Kidney (tissue), 13 donors: ENCODE measurements at regions not wholly inside any gene's neighbourhood (a gene's known extent, or its start where the extent isn't known, plus 50 kb on each side); places are given as distances from the start of the nearest gene placed in this dataset.
"Not testable (repeated sequence)": the region's sequence is repeated elsewhere in the genome, so short reads cannot be mapped to it uniquely, and the experiment has no call there.

Source experiments
- DNase-seq, 5 donors: peaks; one replicate each; pipeline ENCODE4 v3.0.0-alpha.2; 2013 to 2020
- FAIRE-seq: peaks from 2 replicates; lab custom pipeline; 2012; peaks lifted over from hg19 to GRCh38; lab: Jason Lieb, UNC
- H3K27ac ChIP-seq, 2 donors: one replicate each; pipeline ENCODE4 v1.7.0; 2013; ENCODE audit warnings: low read depth in 2 of 2, low read length in 2 of 2, inconsistent platforms in 1 of 2
- H3K27me3 ChIP-seq: one replicate; pipeline ENCODE4 v1.7.1; 2013; ENCODE audit warnings: low read length, inconsistent platforms; ENCODE audit not compliant: control insufficient read depth, insufficient read depth
- H3K36me3 ChIP-seq, 3 donors: one replicate each; pipeline versions ENCODE4 v1.7.0 to v1.7.1; 2013; ENCODE audit warnings: low read length in 3 of 3, control low read depth in 1 of 3, inconsistent platforms in 1 of 3; ENCODE audit not compliant: insufficient read depth in 3 of 3, control insufficient read depth in 2 of 3
- H3K4me1 ChIP-seq, 3 donors: one replicate each; pipeline versions ENCODE4 v1.7.0 to v1.7.1; 2013; ENCODE audit warnings: low read length in 3 of 3, inconsistent platforms in 1 of 3, low read depth in 1 of 3; ENCODE audit not compliant: control insufficient read depth in 2 of 3, insufficient read depth in 2 of 3
- H3K4me3 ChIP-seq, 3 donors: one replicate each; pipeline versions ENCODE4 v1.7.0 to v1.8.1; 2013; ENCODE audit warnings: low read length in 3 of 3, control low read depth in 1 of 3, inconsistent platforms in 1 of 3
- H3K9ac ChIP-seq, 3 donors: one replicate each; pipeline versions ENCODE4 v1.7.0 to v1.7.1; 2013; ENCODE audit warnings: low read length in 3 of 3, control low read depth in 1 of 3, inconsistent platforms in 1 of 3
- H3K9me3 ChIP-seq, 3 donors: one replicate each; pipeline versions ENCODE4 v1.7.0 to v1.7.1; 2013; ENCODE audit warnings: low read length in 3 of 3, control low read depth in 1 of 3, inconsistent platforms in 1 of 3; ENCODE audit not compliant: control insufficient read depth in 2 of 3, insufficient read depth in 1 of 3
- intact Hi-C: fragments of 100-400 bp; cut with DNase I; formaldehyde crosslinking; loops from one replicate; pipeline ENCODE4 v1.11.1; 2022
- TF ChIP-seq, protein P1 (sequence below): IDR thresholded peaks from 3 replicates; pipeline ENCODE4 v1.5.1; 2012; ENCODE audit warnings: mild to moderate bottlenecking, moderate library complexity, borderline replicate concordance; ENCODE audit not compliant: insufficient read depth; ENCODE audit errors: extremely low read depth
- donor health status: control.
- donor health status: control.
- donor health status: control.
- donor health status: control.
- donor health status: control.
- donor health status: DM: yes; HTN: yes; CAD: no.
- donor health status: Normal renal cell carcinoma (clear cell type).

DNA sequence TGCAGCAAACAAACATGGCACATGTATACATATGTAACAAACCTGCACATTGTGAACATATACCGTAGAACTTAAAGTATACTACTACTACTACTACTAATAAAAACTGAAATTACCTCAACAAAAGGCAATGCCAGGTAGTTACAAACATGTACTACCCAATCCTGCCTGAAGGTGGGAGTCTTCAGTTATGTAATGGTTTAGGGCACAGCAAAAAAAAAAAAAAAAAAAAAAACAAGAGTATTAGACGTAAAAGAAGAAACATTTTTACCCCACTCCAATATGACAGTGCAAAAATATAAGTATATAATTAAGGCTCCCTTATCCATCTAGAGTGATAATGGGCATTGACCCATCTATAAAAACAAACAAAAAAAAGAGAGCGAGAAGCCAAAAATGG is 296.6 kb downstream of the ZNF37A start:
- H3K9ac ChIP-seq, H3K36me3 ChIP-seq, FAIRE-seq, H3K9me3 ChIP-seq, H3K4me1 ChIP-seq, H3K27me3 ChIP-seq, DNase-seq, H3K4me3 ChIP-seq, H3K27ac ChIP-seq, intact Hi-C loops: not testable (repeated sequence)
- TF ChIP-seq, protein P1, sequence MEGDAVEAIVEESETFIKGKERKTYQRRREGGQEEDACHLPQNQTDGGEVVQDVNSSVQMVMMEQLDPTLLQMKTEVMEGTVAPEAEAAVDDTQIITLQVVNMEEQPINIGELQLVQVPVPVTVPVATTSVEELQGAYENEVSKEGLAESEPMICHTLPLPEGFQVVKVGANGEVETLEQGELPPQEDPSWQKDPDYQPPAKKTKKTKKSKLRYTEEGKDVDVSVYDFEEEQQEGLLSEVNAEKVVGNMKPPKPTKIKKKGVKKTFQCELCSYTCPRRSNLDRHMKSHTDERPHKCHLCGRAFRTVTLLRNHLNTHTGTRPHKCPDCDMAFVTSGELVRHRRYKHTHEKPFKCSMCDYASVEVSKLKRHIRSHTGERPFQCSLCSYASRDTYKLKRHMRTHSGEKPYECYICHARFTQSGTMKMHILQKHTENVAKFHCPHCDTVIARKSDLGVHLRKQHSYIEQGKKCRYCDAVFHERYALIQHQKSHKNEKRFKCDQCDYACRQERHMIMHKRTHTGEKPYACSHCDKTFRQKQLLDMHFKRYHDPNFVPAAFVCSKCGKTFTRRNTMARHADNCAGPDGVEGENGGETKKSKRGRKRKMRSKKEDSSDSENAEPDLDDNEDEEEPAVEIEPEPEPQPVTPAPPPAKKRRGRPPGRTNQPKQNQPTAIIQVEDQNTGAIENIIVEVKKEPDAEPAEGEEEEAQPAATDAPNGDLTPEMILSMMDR = peak; percentile 15

DNA sequence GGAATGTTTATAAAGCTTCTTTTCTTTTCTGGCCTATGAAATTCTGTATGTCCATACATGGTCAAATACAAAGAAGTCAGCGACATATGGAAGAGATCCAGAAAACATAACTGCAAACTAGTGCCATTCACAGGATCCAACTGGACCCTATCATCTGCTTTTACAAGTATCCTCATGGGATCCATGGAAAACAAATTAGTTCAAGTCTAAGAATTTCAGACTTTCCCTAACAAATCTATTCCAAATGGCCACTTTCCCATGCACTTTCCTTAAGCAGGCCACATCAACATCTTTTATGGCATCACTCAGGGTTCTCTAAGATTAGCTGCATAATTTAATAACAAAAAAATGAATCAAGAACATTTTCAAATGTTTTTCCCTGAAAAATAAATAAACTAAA is 301.3 kb downstream of the ZNF37A start:
- H3K36me3 ChIP-seq, FAIRE-seq, H3K9me3 ChIP-seq, H3K4me3 ChIP-seq, H3K27me3 ChIP-seq, H3K4me1 ChIP-seq, H3K27ac ChIP-seq, H3K9ac ChIP-seq, intact Hi-C loops: not testable (repeated sequence)
- DNase-seq = peak in 1 of 5 donors; percentile 4

DNA sequence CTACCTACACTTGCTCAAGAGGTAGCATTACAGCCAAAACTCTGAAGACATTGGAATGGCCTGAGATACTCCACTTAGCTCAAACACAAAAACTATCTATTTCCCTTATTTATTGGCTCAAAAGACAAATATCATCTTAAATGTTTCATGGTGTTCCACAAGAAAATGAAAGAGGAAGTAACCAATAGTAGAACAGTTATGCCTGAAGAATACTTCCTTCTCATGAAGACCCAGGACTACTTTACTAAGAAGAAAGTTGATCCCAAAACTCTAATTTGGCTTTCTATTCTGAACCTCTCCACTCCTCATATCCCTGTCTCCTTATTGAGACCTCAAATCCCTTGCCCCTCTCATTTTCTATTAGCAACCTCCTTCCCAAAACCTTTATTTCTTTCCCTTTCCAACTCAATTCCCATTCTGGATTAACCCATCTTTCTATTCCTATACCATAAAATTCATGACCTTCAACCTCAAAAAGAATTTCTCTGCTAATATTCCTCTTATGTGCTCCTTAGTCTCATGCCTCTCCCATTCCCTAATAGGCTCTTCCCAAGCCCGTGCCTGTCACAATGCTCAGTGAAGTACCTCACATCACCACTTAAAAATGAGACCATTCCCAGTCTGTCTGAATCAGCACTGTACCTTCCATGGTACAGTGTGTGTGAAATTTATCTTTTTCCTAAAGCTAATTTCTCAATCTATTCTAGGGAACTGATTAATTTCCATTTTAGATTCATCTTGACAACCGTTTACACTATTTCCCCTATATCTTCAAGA is 302.2 kb downstream of the ZNF37A start:
- H3K36me3 ChIP-seq, intact Hi-C loops, FAIRE-seq: not testable (repeated sequence)

DNA sequence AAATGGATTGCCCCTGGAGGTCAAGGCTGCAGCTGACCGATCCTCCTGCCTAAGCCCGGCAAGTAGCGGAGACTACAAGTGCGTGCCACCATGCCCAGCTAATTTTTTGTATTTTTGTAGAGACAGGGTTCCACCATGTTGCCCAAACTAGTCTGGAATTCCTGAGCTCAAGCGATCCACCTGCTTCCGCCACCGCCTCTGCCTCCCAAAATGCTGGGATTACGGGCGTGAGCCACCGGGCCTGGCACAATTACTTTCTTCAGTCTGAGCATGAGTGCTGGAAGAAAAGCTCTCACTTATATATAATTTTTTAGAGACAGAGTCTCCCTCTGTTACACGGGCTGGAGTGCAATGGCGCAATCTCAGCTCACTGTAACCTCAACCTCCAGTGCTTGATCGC is 307.4 kb downstream of the ZNF37A start:
- intact Hi-C loops, H3K9me3 ChIP-seq, H3K27me3 ChIP-seq, H3K36me3 ChIP-seq, H3K9ac ChIP-seq, H3K27ac ChIP-seq, FAIRE-seq, H3K4me1 ChIP-seq: not testable (repeated sequence)
- peak overlapping the region in 1 of 3 donors; percentile 79 for H3K4me3 ChIP-seq
- DNase-seq = peak in 3 of 5 donors; percentile 1 to 43 (median 8)

More for the DNA sequence above, 302.2 kb downstream of the ZNF37A start:
- H3K4me1 ChIP-seq, H3K9ac ChIP-seq, H3K27ac ChIP-seq, H3K4me3 ChIP-seq, DNase-seq, H3K9me3 ChIP-seq, H3K27me3 ChIP-seq: not testable (repeated sequence)

DNA sequence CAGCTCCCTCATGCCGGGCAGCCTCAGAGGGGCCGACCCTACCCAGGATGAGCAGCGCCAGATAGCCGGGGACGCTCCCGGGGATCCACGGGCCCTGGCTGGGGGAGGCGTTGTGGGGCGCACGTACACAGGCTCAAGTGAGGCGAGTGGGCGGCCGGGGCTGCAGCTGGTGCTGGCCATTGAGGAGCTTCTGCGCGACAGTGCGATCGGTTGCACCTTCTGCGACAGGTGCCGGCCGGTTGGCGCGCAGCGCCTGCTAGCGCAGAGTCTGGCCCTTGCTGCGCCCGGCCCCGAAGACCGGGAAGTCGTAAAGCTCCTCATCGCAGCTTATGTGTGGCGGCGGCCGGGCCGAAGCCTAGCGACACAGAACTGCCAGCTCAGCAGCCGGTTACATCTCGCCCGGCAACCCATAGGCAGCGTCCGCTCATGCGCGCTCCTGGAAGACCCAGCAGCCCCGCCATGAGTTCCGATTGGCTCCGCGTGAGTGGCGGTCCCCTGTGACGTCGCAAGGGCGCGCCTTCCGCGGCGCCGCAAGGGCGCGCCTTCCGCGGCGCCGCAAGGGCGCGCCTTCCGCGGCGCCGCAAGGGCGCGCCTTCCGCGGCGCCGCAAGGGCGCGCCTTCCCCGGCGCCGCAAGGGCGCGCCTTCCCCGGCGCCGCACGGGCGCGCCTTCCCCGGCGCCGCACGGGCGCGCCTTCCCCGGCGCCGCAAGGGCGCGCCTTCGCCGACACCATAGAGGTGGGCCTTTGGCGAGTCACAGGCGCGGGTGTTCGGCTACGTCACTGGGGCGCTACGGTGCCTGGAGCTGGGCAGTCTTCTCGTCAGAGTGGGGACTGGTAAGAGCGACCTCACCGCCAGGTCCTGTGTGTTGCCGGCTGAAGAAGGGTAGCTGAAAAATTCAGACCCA is 308.6 kb downstream of the ZNF37A start:
- Histone ChIP-seq H3K9ac (peak overlapping the region; percentile 41 to 84 (median 48)), H3K4me3 (peak overlapping the region; percentile 64 to 79 (median 65)), H3K27ac (peak overlapping the region; percentile 75 to 89)
- H3K4me1 ChIP-seq, intact Hi-C loops, FAIRE-seq, H3K9me3 ChIP-seq, H3K27me3 ChIP-seq, H3K36me3 ChIP-seq: not testable (repeated sequence)
- DNase-seq = peak; percentile 96 to 99 (median 97)

DNA sequence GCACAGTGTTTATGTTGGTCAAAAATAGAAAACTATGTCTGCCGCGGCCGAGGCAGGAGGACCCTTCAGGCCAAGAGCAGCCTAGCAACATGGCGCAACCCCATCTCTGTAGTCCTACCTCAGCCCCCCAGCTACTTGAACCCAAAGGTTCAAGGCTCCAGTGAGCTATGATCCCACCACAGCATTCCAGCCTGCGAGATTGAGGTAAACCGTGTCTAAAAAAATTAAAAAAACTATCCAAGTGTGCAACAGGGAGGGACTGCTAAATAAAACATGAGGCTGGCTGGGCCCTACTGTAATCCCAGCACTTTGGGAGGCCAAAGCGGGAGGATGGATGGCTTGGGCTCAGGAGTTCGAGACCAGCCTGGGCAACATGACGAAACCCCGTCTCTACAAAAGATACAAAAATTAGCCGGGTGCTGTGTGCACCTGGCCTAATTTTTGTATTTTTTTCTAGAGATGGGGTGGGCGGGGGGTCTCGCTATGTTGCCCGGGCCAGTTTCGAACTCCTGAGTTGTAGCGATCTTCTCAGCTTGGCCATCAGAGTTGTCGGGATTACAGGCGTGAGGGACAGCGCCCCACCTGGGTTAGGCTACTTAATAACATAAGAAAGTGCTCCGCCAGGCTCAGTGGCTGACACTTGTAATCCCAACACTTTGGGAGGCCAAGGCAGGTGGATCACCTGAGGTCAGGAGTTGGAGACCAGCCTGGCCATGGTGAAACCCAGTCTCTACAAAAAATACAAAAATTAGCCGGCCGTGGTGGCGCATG is 309.4 kb downstream of the ZNF37A start:
- H3K36me3 ChIP-seq, intact Hi-C loops, H3K4me1 ChIP-seq, FAIRE-seq, H3K27me3 ChIP-seq, H3K9me3 ChIP-seq: not testable (repeated sequence)
- peak; percentile 9 to 54 (median 45) for DNase-seq
- H3K27ac ChIP-seq = peak overlapping the region; percentile 72 to 89
- H3K4me3 ChIP-seq = peak overlapping the region; percentile 47 to 76 (median 65)
- H3K9ac ChIP-seq = peak overlapping the region in 2 of 3 donors; percentile 48 to 84

DNA sequence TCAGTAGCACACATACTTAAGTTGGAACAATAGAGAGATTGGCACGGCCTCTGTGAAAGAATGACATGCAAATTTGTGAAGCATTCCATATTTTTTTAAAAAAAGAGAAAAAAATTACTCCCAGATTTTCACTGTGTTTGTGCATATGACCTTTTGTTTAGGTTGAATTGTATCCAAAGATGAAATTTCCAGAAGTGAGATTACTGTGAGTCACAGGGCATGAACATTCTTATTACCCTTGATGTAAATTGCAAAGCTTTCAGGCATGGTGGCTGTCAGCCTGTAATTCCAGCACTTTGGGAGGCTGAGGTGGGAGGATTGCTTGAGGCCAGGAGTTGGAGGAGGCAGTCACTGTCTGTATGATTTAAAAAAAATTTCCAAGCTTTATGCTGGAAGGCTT is 329.5 kb downstream of the ZNF37A start:
- H3K27ac ChIP-seq, H3K9ac ChIP-seq, H3K4me3 ChIP-seq, H3K36me3 ChIP-seq, DNase-seq, H3K4me1 ChIP-seq, intact Hi-C loops, FAIRE-seq, H3K27me3 ChIP-seq, H3K9me3 ChIP-seq: not testable (repeated sequence)
